ENCODE measurements at regions not wholly inside any gene's neighbourhood (a gene's known extent, or its start where the extent isn't known, plus 50 kb on each side); places are given as distances from the start of the nearest gene placed in this dataset.

DNA sequence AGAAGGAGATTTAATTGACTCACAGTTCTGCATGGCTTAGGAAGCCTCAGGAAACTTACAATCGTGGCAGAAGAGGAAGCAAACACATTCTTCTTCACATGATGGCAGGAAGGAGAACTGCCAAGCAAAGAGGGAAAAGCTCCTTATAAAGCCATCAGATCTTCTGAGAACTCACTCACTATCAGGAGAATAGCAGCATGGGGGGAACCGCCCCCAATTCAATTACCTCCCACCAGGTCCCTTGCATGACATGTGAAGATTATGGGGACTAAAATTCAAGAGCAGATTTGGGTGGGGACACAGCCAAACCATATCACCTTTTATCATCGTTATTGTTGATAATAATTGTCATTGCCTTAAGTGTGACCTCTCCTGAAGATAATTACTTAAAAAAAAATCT is 197.9 kb upstream of the SLC14A2 start:
- TF ChIP-seq POLR2AphosphoS5 (IDR thresholded peaks at IDR 0.05; ENCODE audit: low read depth, low read length) (no peak), CTCF (IDR thresholded peaks at IDR 0.05) (no peak), REST (IDR thresholded peaks at IDR 0.05; ENCODE audit: insufficient read depth in 1 of 2, low read depth in 2 of 2, low read length in 1 of 2) (no peak), SIN3A (IDR thresholded peaks at IDR 0.05; ENCODE audit: borderline replicate concordance, insufficient read depth, low read depth, low read length) (no peak), TCF7L2 (IDR thresholded peaks at IDR 0.05; ENCODE audit: low read depth, low read length) (no peak)

Measured in Panc1 (cell line).